GM19023 (cell line): ENCODE measurements at regions not wholly inside any gene's neighbourhood (a gene's known extent, or its start where the extent isn't known, plus 50 kb on each side); places are given as distances from the start of the nearest gene placed in this dataset.

Experiments
- ATAC-seq: cut with Tn5 transposase; IDR thresholded peaks from one replicate; pipeline ENCODE4 v1.9.1; 2021; ENCODE audit warnings: mild to moderate bottlenecking, moderate library complexity; ENCODE audit not compliant: unreplicated experiment

- ATAC-seq: no peak
Observed at GRCh38 chr16:64659866-64660265, 462.0 kb downstream of the CDH11 start.

DNA sequence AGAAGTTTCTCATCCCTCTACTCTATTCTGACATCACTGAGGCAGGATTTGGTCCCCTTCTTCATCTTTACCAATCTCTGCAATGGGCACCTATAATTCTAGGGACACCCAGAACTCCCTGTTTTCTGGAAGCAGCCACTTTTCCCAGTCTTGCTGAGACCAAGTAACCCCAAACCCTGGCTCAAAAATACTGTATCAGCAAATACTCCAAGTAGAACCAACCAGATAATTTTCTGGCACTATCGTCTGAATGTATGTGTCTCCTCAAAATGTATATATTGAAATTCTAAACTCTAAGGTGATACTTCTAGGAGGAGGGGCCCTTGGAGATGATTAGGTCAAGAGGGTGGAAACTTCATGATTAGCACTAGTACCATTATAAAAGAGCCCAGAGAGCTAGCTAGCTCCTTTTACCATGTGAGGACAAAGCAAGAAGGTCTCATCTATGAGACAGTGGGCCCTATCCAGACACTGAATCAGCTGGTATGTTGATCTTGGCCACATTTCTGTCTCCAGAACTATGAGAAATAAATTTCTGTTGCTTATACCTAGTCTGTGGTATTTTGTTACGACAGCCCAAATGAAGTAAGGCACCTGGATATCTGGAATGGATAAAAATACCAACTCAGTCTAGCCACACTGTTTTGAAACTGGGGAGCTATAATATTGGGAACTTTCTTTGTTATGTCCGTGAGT is 464.4 kb downstream of the CDH11 start:
- no peak for ATAC-seq

DNA sequence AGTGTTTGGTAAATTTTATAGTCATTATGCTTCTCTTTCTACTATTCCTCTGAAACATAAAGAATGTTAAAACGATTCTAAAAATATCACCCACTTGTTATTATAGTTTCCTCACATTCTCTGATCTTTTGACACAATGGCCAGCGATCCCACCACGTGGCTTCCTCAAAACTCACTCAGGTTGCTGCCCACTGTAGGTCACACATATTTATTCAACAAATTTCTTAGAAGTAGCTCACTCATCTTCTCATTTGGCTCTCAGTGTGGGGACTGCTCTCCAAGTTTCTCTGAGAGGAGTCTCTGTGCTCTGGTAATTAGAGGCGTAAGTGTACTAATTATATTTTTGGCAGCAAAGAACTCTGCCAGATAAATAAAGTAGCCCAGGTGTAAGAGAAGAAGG is 465.4 kb downstream of the CDH11 start:
- no peak for ATAC-seq

DNA sequence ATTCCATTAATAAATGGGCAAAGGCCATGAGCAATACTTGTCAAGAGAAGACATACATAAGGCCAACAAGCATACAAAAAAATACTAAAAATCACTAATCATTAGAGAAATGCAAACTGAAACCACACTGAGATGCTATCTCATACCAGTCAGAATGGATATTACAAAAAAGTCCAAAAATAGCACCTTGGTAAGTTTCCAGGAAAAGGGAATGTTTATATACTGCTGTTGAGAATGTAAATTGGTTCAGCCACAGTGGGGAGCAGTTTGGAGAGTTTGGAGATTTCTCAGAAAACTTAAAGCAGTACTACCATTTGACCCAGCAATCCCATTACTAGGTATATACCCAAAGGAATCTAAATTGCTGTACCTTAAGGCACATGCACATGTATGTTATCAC is 467.7 kb downstream of the CDH11 start:
- ATAC-seq: no peak

DNA sequence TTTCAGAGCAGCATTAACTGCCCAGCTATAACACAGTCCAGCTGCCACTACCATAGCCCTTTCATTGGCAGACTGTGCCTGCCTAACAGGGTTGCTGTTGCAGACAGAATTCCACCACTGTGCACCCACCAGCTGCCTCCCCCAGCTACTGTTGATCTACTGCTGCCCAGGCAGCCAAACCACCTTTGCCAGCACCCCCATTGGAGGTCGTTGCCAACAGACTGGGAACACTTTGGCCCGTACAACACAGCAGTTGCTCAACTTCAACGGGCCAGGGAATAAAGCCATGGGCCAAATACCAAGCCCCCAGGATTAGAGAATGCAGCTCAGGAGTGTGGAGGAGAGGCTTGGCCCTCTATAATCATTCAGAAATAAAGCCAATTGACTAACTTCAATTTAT is 473.6 kb downstream of the CDH11 start:
- no peak for ATAC-seq

- ATAC-seq: no peak
Observed at GRCh38 chr16:64641343-64641742, 480.5 kb downstream of the CDH11 start.

DNA sequence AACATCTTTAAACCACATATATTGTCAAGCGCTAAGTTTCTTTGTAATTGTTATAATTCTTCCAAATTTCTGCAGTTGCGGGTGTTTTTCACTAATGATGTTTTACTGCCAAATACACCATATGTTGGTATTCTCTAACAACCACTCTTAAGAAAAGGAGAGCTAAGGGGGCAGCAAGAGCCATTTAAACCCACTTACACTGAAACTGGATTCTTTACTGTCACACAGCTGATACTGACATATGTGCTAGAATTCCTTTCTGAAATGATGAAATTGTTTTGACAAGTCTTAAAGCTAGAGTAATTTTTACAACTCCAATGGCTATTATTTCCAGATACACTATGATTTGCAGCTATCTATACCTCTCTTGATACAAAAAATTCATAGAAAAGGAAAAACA is 483.1 kb downstream of the CDH11 start:
- ATAC-seq: no peak

DNA sequence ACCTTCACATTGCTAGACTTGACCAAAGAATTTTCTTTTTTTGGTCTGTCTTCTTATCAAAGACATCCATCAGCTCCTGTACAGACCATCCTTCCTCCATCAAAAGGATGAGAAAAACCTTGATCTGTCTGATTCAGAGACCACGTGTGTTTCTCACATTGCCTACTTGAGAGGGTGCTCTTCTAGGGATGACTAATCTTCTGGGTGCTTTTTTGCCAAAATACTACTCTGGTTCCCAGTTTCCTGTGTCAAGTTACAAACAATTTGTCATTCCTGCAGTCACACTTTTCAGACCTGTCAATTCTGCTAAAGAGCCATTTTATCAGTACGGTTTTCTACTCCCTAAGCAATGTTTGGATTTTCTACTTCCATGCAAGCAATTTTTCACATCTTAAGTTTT is 492.2 kb downstream of the CDH11 start:
- ATAC-seq: no peak

- no peak for ATAC-seq
Observed at GRCh38 chr16:64627781-64628180, 494.1 kb downstream of the CDH11 start.

- ATAC-seq: no peak
Observed at GRCh38 chr16:64627288-64627687, 494.6 kb downstream of the CDH11 start.

GRCh38 chr16:64626776-64627175 is 495.1 kb downstream of the CDH11 start:
- ATAC-seq: no peak

- ATAC-seq: no peak
Observed at GRCh38 chr16:64621616-64622015, 500.2 kb downstream of the CDH11 start.

- no peak for ATAC-seq
Observed at GRCh38 chr16:64617836-64618476, 503.9 kb downstream of the CDH11 start.

DNA sequence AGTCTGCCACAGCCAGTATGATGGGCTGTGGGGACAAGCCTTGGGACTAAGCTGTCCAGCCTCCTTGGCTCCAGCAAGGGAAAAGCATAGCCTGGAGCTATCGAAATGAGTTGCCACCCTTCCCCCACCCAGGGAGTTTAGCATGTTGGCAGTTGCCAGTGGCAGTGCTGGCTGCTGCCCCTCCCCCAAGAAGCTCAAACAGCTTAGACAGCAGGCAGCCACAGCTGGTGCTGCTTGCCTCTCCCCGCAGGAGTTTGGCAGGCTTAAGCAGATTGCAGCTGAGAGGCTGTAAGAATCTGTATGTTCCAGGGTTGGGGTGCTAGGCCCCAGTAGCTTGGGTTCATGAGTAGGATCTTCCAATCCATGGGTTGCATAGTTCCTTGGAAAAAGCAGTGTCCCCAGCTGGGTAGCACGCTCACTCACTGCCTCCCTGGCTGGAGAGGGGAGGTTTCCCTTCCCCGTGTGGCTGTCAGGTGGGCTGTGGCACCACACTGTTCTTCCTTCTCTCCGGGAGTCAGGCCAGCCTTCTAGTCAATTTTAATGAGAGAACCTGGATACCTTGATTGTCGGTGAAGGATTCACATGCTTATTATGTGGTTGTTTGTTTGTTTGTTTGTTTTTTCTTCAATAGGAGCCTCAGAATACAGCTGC is 506.1 kb downstream of the CDH11 start:
- ATAC-seq: no peak

- no peak for ATAC-seq
Observed at GRCh38 chr16:64596196-64596595, 525.7 kb downstream of the CDH11 start.

GRCh38 chr16:64590513-64590912 is 531.4 kb downstream of the CDH11 start:
- ATAC-seq: no peak

- ATAC-seq: no peak
Observed at GRCh38 chr16:64589836-64590235, 532.0 kb downstream of the CDH11 start.

DNA sequence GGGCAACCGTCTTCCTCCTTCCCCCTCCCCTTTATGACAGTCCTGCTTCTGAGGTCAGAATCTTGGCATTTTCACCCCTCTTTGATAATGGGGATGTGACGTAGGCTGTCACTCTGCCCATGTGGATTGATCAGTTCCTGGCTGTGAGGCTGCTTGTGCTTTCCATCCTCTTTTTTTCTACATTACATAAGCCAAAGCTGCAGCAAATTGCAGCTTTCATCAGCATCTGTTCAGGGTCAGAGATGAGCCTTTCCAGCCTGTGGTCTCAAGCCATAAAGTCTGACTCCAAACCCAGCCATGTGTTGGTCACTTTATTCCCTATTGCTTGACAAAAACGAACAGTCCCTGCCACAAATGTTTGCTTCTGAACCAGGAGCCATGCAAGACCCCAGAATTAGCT is 535.1 kb downstream of the CDH11 start:
- ATAC-seq: no peak

DNA sequence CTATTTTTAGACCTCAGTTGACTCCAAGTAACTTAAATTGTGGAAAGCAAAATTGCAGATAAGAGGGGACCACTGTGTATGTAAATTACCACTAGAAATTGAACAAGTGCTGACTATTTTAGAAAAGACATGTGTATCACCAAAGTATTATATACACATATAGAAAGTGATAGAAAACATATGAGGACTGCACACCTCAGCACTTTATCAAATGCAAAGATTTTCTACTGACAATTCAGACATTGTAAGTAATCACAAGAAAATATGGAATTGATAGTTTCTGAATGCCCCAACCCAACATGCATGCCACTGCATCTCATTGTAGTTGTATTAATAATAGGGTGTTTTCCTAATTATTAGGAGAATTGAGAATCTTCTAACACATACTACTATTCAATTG is 536.5 kb downstream of the CDH11 start:
- ATAC-seq: no peak

DNA sequence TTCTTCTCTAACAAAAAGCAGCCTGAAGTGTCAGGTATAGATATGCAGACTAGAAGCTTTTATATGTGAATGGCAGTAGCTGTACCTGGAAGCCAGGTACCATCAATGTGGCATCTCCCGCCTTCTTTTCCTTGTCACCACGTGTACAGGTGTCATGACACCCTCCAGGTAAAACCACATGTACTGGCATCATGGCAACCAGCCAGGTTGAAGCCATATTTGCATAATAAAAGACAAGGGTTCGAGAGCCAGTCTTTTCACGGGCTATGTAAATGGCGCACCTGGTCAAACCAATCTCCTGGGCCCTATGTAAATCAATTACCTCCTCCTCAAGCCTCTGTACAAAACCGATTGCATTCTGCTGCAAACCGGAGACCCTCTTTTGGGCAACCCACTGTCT is 541.3 kb downstream of the CDH11 start:
- no peak for ATAC-seq

GRCh38 chr16:64579712-64580111 is 542.2 kb downstream of the CDH11 start:
- no peak for ATAC-seq

GRCh38 chr16:64545768-64546167 is 576.1 kb downstream of the CDH11 start:
- ATAC-seq: no peak
